ENCODE measurements at regions not wholly inside any gene's neighbourhood (a gene's known extent, or its start where the extent isn't known, plus 50 kb on each side); places are given as distances from the start of the nearest gene placed in this dataset.

DNA sequence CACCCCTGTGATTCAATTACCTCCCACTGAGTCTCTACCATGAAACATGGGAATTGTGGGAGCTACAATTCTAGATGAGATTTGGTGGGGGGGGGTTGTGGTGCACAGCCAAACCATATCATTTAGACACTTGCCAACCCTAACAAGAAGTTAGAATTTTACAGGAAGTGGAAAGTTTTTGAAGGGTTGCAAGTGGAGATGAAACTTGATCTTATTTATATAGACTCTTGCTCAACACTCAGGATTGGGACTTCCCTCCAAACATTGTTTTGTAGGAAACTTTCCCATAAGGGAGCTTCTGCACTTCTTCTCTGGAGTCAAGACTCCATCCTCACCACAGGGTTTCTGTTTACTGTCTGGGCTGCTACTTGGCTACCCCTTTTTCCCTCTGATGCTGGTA is 266.7 kb upstream of the CDH11 start:
- TF ChIP-seq POLR2AphosphoS5 (IDR thresholded peaks at IDR 0.05; ENCODE audit: low read depth, low read length): no peak
- TF ChIP-seq TAF1 (IDR thresholded peaks at IDR 0.05; ENCODE audit: low read depth, low read length): no peak
- no peak for TF ChIP-seq POLR2A (IDR thresholded peaks at IDR 0.05; ENCODE audit: low read depth, low read length)
- TF ChIP-seq POU2F2 (IDR thresholded peaks at IDR 0.05; ENCODE audit: low read depth, low read length): no peak
- no peak for TF ChIP-seq SPI1 (IDR thresholded peaks at IDR 0.05; ENCODE audit: low read depth, low read length)
